A549 (cell line): ENCODE measurements at regions not wholly inside any gene's neighbourhood (a gene's known extent, or its start where the extent isn't known, plus 50 kb on each side); places are given as distances from the start of the nearest gene placed in this dataset.

ENCODE experiments used
- ATAC-seq, 2 experiments: fragments of 200-7000 bp in 1 of 2; fragments of >200 bp in 1 of 2; cut with Nextera tagmentation in 1 of 2; cut with Tn5 transposase in 1 of 2; 3 replicates each; pipeline versions ENCODE4 v1.8.0 to v1.9.1; 2018 to 2020; ENCODE audit warnings: mild to moderate bottlenecking in 1 of 2, moderate library complexity in 1 of 2
- CTCF ChIA-PET: fragments of 300-600 bp; sonication (Branson Sonifier 250); formaldehyde crosslinking; extraction: SDS; loops from one replicate; lab custom pipeline; 2021; ENCODE audit warnings: antibody characterized with exemption, inconsistent platforms; lab: Yijun Ruan, JAX
- POLR2A ChIA-PET: fragments of 350-600 bp; formaldehyde crosslinking; extraction: SDS; loops from one replicate; lab custom pipeline; 2021; ENCODE audit warnings: antibody characterized with exemption, inconsistent platforms; lab: Yijun Ruan, JAX
- DNase-seq, 2 experiments: peaks; one replicate each; pipeline versions ENCODE4 v3.0.0 to v3.0.0-alpha.2; 2011 to 2016; ENCODE audit warnings: low read depth in 1 of 2, low spot score in 1 of 2
- FAIRE-seq: peaks from 2 replicates; lab custom pipeline; 2011; peaks lifted over from hg19 to GRCh38; lab: Jason Lieb, UNC
- H3K27ac ChIP-seq, 2 experiments: fragments of >200 bp; sonication (Bioruptor Twin); formaldehyde crosslinking; 3 replicates each; pipeline ENCODE4 v1.5.1; 2016 to 2017
- H3K4me1 ChIP-seq: fragments of >200 bp; sonication (Bioruptor Twin); formaldehyde crosslinking; 3 replicates; pipeline ENCODE4 v1.6.1; 2016
- H3K4me2 ChIP-seq: fragments of >200 bp; sonication (Bioruptor Twin); formaldehyde crosslinking; 3 replicates; pipeline ENCODE4 v1.6.1; 2016
- H3K4me3 ChIP-seq: fragments of >200 bp; sonication (Bioruptor Twin); formaldehyde crosslinking; 3 replicates; pipeline ENCODE4 v1.5.1; 2016
- H3K9me3 ChIP-seq: fragments of >200 bp; sonication (Bioruptor Twin); formaldehyde crosslinking; 3 replicates; pipeline ENCODE4 v1.6.1; 2016
- BCL3 ChIP-seq: fragments of >200 bp; sonication (Bioruptor Twin); formaldehyde crosslinking; IDR thresholded peaks from 3 replicates; pipeline ENCODE4 v1.6.1; 2016
- CBX8 ChIP-seq: fragments of 200-600 bp; sonication (generic); IDR thresholded peaks from 2 replicates; pipeline ENCODE4 v1.6.1; 2016
- CTCF ChIP-seq: fragments of >200 bp; sonication (Bioruptor Twin); formaldehyde crosslinking; IDR thresholded peaks from 3 replicates; pipeline ENCODE4 v1.5.1; 2016
- EHF ChIP-seq: fragments of 250-450 bp; sonication (Bioruptor Pico); IDR thresholded peaks from 2 replicates; pipeline ENCODE4 v1.5.0; 2020; ENCODE audit warnings: mild to moderate bottlenecking
- EHMT2 ChIP-seq: fragments of 200-600 bp; sonication (generic); IDR thresholded peaks from 2 replicates; pipeline ENCODE4 v1.6.1; 2016; ENCODE audit warnings: antibody characterized with exemption, low read depth, mild to moderate bottlenecking, moderate library complexity
- ELK1 ChIP-seq: fragments of 150-350 bp; IDR thresholded peaks from 2 replicates; pipeline ENCODE4 v1.6.1; 2014; ENCODE audit warnings: low read depth, mild to moderate bottlenecking, low read length
- ESRRA ChIP-seq: fragments of 150-350 bp; IDR thresholded peaks from 2 replicates; pipeline ENCODE4 v1.6.1; 2014; ENCODE audit warnings: mild to moderate bottlenecking, low read length, borderline replicate concordance
- HMGXB4 ChIP-seq: fragments of 250-450 bp; sonication (Bioruptor Pico); IDR thresholded peaks from 2 replicates; pipeline ENCODE4 v1.5.0; 2021; ENCODE audit warnings: mild to moderate bottlenecking, moderate library complexity, borderline replicate concordance
- HOXB5 ChIP-seq: fragments of 250-450 bp; sonication (Bioruptor Pico); IDR thresholded peaks from 2 replicates; pipeline ENCODE4 v1.5.0; 2020; ENCODE audit warnings: mild to moderate bottlenecking, moderate library complexity
- JUN ChIP-seq, 2 experiments: fragments of >200 bp; sonication (Bioruptor Twin); formaldehyde crosslinking; IDR thresholded peaks; 2 replicates in 1 of 2; 3 replicates in 1 of 2; pipeline ENCODE4 v1.6.1; 2016 to 2017
- JUNB ChIP-seq: fragments of >200 bp; sonication (Bioruptor Twin); formaldehyde crosslinking; IDR thresholded peaks from 2 replicates; pipeline ENCODE4 v1.6.1; 2016
- KDM1A ChIP-seq: fragments of 200-600 bp; sonication (generic); IDR thresholded peaks from 2 replicates; pipeline ENCODE4 v1.6.1; 2016; ENCODE audit warnings: low read depth, mild to moderate bottlenecking
- KDM5A ChIP-seq: fragments of 200-600 bp; sonication (generic); IDR thresholded peaks from 2 replicates; pipeline ENCODE4 v1.6.1; 2016; ENCODE audit warnings: antibody characterized with exemption, mild to moderate bottlenecking
- MAX ChIP-seq: IDR thresholded peaks from 2 replicates; pipeline ENCODE4 v1.6.1; 2012
- MAZ ChIP-seq: fragments of 150-350 bp; IDR thresholded peaks from 2 replicates; pipeline ENCODE4 v1.6.1; 2014; ENCODE audit warnings: antibody characterized with exemption, low read depth, low read length, borderline replicate concordance
- MYC ChIP-seq: IDR thresholded peaks from 2 replicates; pipeline ENCODE4 v1.6.1; 2012; ENCODE audit warnings: mild to moderate bottlenecking, inconsistent platforms, low read length, improper control_type of control experiment, borderline replicate concordance
- NPAS2 ChIP-seq: fragments of 250-450 bp; sonication (Bioruptor Pico); IDR thresholded peaks from 2 replicates; pipeline ENCODE4 v1.8.0; 2022; ENCODE audit warnings: mild to moderate bottlenecking, moderate library complexity, borderline replicate concordance
- NR3C1 ChIP-seq: fragments of >200 bp; sonication (Bioruptor Twin); formaldehyde crosslinking; IDR thresholded peaks from 3 replicates; pipeline ENCODE4 v1.6.1; 2017
- PBX3 ChIP-seq: IDR thresholded peaks from 2 replicates; pipeline ENCODE4 v1.6.1; 2012
- RAD21 ChIP-seq, 2 experiments: fragments of >200 bp in 1 of 2; sonication (Bioruptor Twin) in 1 of 2; formaldehyde crosslinking in 1 of 2; IDR thresholded peaks in 1 of 2; conservative IDR thresholded peaks in 1 of 2; 2 replicates in 1 of 2; 3 replicates in 1 of 2; pipeline ENCODE4 v1.6.1; 2012 to 2018; ENCODE audit warnings: inconsistent platforms in 1 of 2
- RCOR1 ChIP-seq: fragments of 150-350 bp; IDR thresholded peaks from 2 replicates; pipeline ENCODE4 v1.6.1; 2014; ENCODE audit warnings: antibody characterized with exemption, low read length, low read depth
- SMC3 ChIP-seq: fragments of >200 bp; sonication (Bioruptor Twin); formaldehyde crosslinking; IDR thresholded peaks from 3 replicates; pipeline ENCODE4 v1.6.1; 2018; ENCODE audit warnings: inconsistent platforms
- SREBF2 ChIP-seq: fragments of 450-650 bp; IDR thresholded peaks from 2 replicates; pipeline ENCODE4 v1.6.1; 2014; ENCODE audit warnings: mild to moderate bottlenecking, moderate library complexity
- WGBS: methylation state at CpG from one replicate; pipeline ENCODE4 v1.1.6; 2017; ENCODE audit errors: missing lambda C conversion rate; 5-methylcytosine and 5-hydroxymethylcytosine counted together

GRCh38 chr12:107622001-107622400, 63.6 kb upstream of the PWP1 start:
- no peak overlapping the region for H3K4me3 ChIP-seq
- no peak for FAIRE-seq
- no peak overlapping the region for H3K27ac ChIP-seq
- no peak for TF ChIP-seq EHMT2
- TF ChIP-seq RAD21 (conservative IDR thresholded peaks at IDR 0.05 in 1 of 2, IDR thresholded peaks at IDR 0.05 in 1 of 2) = peak; percentile 38 to 43; a peak in 4 of 5 replicates
- TF ChIP-seq PBX3 = no peak
- 0 out of 3 replicates have a peak, but pooled peaks have one; percentile 22 for TF ChIP-seq SMC3
- TF ChIP-seq CTCF = peak; percentile 48
- no peak overlapping the region for H3K4me2 ChIP-seq
- ATAC-seq = peak in 1 of 2 experiments; percentile 49; a peak in 1 of 6 replicates
- peaks cover 9% of the 10 kb centered on the region; the same call in 1 of the 3 replicates for H3K9me3 ChIP-seq
- ChIA-PET POLR2A (no interaction called here), CTCF (interaction anchor here (1.1 to 9.0 kb wide), 5 partner anchors 10 to 494 kb away, joined by 3 to 104 read pairs (median 5); no protein-coding TSS in a partner anchor)
- no peaks in the 10 kb centered on the region for H3K4me1 ChIP-seq
- WGBS = 60% methylated on average over 8 of the region's 8 CpGs
- peak in 1 of 2 experiments; percentile 47 for DNase-seq

- CTCF ChIA-PET = interaction anchor here (1.2 kb wide), 1 partner anchor 493 kb away, joined by 3 read pairs; no protein-coding TSS in a partner anchor
- H3K4me2 ChIP-seq = no peak overlapping the region
Measured at GRCh38 chr12:107624493-107624892, 61.1 kb upstream of the PWP1 start.

GRCh38 chr12:107631715-107632114, 53.9 kb upstream of the PWP1 start:
- Histone ChIP-seq H3K4me3 (no peak overlapping the region), H3K4me1 (no peaks in the 10 kb centered on the region), H3K4me2 (no peak overlapping the region), H3K27ac (no peak overlapping the region), H3K9me3 (no peaks in the 10 kb centered on the region)
- WGBS = 60% methylated on average over 3 of the region's 3 CpGs
- POLR2A ChIA-PET = no interaction called here
- ATAC-seq = no peak
- no peak for FAIRE-seq
- CTCF ChIA-PET = interaction anchor here (1.4 to 1.5 kb wide), 2 partner anchors 14 to 25 kb away, joined by 3 read pairs; no protein-coding TSS in a partner anchor
- no peak for DNase-seq
- no peak for TF ChIP-seq RCOR1
- no peak for TF ChIP-seq NPAS2 (CRISPR knock-in tag)
- TF ChIP-seq MYC = no peak
- TF ChIP-seq KDM5A = no peak
- TF ChIP-seq BCL3 = no peak
- TF ChIP-seq JUN (IDR thresholded peaks at IDR 0.05) = no peak
- TF ChIP-seq ESRRA = no peak
- TF ChIP-seq NR3C1 = no peak
- no peak for TF ChIP-seq MAZ
- no peak for TF ChIP-seq RAD21 (conservative IDR thresholded peaks at IDR 0.05 in 1 of 2, IDR thresholded peaks at IDR 0.05 in 1 of 2)
- TF ChIP-seq HMGXB4 (CRISPR knock-in tag) = no peak
- no peak for TF ChIP-seq EHF (CRISPR knock-in tag)

More at GRCh38 chr12:107624493-107624892, 61.1 kb upstream of the PWP1 start:
- FAIRE-seq (no peak), ATAC-seq (no peak), DNase-seq (no peak)
- no peaks in the 10 kb centered on the region for H3K4me1 ChIP-seq
- peaks cover 9% of the 10 kb centered on the region; the same call in 1 of the 3 replicates for H3K9me3 ChIP-seq
- TF ChIP-seq SREBF2 = no peak
- TF ChIP-seq JUNB = no peak
- no peak for TF ChIP-seq KDM1A
- no peak for TF ChIP-seq HOXB5 (CRISPR knock-in tag)
- no peak for TF ChIP-seq ELK1
- no peak for TF ChIP-seq PBX3
- TF ChIP-seq MAX = no peak
- no peak for TF ChIP-seq CBX8
- no peak overlapping the region for H3K27ac ChIP-seq
- WGBS = 80% methylated on average over 4 of the region's 4 CpGs
- POLR2A ChIA-PET = no interaction called here
- no peak overlapping the region for H3K4me3 ChIP-seq
